ENCODE measurements at regions not wholly inside any gene's neighbourhood (a gene's known extent, or its start where the extent isn't known, plus 50 kb on each side); places are given as distances from the start of the nearest gene placed in this dataset.
"Not testable (repeated sequence)": the region's sequence is repeated elsewhere in the genome, so short reads cannot be mapped to it uniquely, and the experiment has no call there.

DNA sequence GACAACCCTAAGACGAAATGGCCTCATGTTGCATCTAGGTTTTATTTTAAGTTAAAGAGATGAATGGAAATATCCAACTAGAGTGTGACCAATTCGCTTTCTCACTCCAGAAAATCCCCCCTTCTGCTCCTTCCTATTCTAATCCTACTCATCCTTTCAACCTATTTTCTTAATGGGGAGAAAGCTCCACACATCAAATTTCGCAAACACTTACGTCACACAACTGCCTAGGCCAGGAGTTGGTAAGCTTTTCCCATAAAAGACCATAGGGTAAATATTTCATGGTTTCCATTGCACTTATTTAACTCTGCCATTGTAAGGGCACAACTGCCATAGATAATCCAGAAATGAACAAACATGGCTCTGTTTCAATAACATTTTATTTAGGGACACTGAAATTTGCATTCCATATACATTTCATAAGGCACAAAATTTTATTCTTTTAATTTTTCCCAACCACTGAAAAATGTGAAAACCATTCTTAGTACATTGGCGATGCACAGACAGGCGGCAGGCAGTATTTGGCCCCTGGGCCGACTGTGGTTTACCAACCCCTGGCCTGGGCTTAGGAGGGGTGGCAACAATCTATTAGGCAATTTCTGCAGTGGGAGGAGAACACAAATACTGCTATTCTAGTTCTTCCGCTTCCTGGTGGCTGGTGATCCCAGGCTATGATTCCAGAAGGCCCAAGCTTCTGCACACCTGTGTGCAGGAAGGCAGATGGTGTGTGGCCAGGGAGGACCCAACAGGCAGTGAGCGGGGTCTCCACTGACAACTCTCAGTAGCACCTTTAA, 67.2 kb upstream of the FOXN3 start:
- no peak for DNase-seq

DNA sequence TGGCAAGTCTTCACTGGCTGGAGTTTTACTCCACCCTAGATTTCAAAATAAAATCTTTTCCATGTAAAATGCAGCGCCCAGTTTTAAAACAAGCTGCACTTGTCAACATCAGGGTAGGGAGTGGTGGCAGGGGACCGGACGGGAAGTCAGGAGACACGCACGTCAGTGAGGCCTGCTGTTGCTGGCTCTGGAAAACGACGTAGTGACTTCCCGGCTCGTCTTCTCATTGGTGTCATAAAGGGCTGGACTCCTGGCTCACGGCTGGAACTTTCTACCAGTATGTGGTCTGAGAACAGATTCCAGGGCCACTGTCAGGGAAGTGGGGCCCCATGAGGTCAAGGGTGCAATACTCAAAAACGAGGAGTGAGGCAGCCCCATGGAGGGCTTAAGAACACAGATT, 64.2 kb upstream of the FOXN3 start:
- DNase-seq, result no peak

DNA sequence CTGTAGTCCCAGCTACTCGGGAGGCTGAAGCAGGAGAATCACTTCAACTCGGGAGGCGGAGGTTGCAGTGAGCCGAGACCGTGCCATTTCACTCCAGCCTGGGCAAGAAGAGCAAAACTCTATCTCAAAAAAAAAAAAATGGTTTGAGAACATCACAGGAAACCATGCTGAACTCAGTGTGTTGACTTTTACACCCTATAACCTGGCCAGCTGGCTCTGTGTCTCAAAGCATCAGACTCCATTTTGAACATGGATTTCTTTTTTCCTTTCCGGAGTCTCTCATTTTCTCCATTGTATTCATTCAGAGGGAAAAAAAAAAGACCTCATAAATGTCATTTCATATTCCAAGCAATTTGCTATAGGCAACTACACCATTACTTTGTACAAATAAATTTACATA, 63.2 kb upstream of the FOXN3 start:
- DNase-seq, result no peak

DNA sequence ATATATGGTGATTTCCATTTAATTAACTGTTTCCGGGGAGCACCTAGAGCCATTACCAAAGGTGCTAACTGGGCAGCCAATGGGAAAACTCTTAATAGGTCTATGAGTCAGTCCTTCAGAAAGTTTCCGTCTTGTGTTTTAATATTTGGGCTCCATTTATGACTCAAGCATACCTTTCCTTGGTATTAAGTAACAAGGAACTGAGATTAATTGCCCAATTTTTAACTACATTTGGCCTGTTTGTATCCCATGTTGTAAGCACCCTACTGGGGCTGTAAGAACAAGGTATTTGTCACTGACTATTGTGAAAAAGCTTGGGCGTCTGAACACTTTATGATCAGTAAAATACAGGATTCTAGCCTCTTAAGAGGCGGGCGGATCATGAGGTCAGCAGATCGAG, 62.8 kb upstream of the FOXN3 start:
- DNase-seq, result no peak

DNA sequence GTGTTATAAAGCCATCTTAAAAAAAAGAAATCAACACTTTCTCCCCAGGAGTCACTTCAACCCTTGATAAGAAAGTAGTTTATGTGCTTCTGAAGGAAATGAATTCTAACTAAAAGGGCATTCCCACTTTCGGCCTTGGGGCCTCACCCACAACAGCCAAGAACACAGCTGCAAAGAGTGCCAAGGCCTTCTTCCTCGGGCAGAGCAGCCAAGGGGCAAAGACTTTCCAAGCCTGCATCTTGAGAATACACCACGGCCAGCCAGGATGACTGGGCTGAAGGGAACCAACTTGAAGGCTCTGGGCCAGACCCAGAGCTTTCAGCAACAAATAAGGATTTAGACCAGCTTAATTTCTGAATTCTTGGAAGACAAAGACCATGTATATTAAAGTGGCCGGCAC, 60.4 kb upstream of the FOXN3 start:
- no peak for DNase-seq

DNA sequence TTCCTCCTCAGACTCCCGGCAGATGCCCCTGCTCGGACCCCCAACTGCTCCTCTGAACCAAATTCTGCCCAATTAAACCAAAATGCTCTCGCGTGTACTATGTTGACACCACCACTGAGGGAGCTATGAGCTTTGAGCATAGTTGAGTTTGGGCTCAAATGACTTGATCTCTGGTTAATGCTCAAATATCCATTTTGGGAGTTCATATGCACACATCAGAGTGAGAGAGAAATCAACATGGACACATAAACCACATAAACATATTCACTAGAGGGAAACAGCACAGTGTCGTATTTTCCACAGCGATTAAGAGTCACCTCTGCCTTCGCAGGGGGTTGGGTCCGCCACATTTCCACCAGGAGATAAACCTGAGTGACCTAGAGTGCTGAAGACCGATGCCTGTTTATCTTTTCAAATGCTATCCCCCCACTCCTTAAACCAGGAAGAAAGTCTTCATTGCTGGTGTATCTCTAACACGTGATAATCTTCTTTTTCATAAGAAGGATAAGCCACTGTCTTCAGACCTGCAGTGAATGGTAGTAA, 59.4 kb upstream of the FOXN3 start:
- DNase-seq, result no peak

DNA sequence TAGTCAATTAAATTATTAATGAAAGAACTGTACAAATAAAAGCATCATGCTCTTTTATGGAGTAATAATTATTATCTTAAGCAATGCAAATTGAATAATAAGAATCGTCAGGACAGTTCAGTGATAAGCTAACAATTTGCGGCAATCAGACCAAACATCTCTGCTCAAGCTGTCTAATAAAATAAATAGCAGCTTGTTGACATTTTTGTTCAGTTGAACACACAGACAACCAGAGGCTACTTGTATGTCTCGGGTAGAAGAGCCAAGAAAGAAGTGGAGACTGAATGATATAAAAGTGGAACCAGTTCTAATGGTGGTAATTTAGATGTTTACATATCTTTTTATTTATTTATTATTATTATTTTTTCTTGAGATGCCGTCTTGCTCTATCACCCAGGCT, 57.4 kb upstream of the FOXN3 start:
- no peak for DNase-seq

DNA sequence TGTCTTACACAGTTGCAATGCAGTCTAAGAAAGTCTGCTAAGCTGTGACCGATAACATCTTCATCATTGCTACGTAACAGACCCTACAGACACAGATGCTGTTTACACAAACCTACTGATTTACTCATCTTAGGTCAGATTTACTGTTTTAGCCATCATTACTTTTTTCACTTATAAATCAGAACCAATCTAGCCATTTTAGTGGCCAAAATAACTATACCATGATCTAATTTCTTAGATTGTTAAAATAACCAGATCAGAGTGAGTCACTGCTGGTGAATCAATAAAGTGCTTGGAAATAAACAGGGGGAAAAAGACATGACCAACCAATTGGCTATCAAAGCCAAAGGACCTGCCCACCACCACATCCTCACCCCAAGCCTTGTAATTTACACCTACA, 57.0 kb upstream of the FOXN3 start:
- DNase-seq, result no peak

DNA sequence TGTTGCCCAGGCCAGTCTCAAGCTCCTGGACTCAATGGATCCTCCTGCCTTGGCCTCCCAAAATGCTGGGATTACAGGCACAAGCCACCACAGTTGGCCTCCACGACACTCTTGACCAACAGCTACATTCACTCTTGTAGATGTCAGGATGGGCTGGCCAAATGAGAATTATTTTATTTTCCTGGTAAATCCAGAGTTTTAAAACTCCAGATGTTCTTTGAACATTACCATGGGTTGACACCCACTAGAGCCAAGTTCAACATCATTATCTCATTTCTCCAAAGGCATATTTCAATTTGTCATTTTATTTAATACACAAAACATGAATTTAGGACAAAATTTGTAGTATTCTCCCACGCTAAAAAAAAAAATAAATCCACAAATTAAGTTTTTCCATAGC, 56.5 kb upstream of the FOXN3 start:
- DNase-seq, result no peak

DNA sequence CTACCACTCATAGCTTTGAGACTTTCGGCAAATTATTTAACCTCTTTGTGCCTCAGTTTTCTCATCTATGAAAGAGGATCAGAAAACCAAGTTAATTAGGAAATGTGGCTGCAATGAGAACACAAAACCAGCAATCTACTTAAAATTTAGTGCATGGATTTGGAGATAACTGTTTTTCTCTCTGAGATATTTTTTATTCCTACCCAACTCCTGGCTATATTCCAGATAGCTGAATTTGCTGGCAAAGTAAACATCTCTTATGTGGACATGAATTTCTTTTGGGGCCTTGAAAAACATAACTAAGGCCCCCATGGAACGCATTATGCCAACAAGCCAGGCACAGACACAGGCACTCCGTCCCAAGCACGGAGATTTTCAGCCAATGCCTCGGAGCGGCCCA, 53.4 kb upstream of the FOXN3 start:
- no peak for DNase-seq

DNA sequence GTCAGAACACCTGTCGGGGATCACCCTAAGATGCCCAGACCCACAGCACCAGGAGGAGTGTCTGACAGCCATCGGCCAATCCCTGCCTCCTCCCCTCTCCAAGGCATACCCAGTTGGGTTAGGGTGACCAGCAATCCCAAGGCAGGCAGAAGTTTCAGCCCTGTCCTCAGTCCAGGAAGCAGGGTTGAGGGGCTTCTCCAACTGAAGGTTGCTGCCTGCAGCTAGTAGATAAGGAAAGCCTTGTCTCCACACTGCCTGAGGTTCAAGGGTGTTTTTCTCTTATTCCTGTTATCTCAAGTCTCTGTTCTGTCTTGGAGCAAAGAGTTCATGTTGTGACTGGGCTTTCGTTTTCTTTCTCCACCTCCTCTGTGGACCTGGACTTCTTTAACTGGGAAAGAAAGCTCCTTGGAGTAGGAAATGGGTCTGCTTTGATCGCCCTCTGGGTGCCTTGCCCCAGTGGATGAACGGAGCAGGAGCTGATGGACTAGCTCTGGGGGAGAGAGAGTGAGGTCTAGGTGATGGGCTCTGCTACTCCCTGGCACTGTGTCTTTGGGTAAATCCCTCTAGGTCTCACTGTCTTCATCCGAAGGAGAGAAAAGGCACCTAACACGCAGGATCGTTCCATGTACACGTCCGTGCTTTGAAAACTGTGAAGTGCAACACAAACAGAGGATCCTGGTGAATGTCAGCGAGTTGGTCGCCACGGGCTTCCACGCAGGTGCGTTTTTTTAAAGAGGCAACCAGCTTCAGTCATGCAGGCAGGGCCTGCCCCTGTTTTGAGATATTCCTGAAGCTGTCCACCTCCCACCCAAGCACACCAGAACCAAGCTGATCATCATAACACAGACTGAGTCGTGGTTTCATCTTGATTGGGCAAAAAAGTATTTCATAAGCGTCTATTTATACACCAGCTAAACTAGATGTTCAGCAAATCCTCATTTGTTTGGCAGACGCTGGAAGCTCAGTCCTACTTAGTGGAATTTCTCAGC, 52.5 kb upstream of the FOXN3 start:
- DNase-seq, result no peak

DNA sequence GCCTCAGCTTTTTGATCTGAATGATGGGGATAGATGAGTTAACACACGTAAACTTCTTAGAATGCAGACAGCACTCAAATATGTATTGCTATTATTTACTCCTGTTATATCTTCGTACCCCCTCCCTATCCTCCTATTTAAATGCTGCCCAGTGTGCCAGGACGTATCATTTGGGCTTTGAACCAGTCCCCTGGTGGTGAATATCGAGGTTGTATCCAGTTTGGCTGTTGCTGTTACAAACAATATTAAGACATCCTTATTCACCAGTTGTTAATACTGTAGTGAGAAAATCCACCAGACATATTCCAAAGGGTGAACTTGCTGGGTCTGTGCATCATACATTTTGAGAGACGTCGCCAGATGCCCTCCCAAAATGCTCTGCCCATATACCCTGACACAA, 51.5 kb upstream of the FOXN3 start:
- no peak for DNase-seq

DNA sequence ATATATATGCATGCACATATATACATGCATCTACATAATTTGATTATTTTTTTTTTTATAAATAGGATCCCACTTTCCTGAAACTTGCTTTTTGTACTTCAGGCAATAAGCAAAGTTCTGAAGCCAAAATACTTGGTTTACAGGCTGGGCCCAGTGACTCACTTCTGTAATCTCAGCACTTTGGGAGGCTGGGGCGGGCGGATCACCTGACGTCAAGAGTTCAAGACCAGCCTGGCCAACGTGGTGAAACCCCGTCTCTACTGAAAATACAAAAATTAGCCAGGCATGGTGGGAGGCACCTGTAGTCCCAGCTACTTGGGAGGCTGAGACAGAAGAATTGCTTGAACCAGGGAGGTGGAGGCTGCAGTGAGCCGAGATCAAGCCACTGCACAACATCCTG, 51.0 kb upstream of the FOXN3 start:
- DNase-seq, result not testable (repeated sequence)

DNA sequence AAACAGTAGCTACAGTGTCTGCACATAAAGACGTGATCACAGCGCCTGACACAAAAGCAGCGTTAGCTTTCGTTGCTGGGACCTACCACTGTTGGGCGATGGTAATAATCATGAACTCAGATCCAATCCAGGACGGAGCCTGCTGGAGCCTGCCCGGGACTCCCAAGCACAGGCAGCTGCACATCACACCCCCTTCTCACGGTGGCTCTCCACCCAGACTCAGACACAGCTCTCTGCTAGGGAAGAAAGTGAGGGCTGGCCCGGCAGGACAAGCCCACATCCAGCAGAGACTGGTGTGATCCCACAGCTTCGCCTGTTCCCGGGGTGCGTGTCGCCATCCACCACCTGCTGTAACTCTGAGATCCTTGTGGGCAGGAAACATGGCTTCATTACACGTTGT, 49.9 kb upstream of the FOXN3 start:
- no peak for DNase-seq

All from activated CD8-positive, alpha-beta memory T cell treated with anti-CD3 and anti-CD28 coated beads, Interleukin-2, amount 50 U/mL, for 48 hours (primary cell).